ENCODE measurements at regions not wholly inside any gene's neighbourhood (a gene's known extent, or its start where the extent isn't known, plus 50 kb on each side); places are given as distances from the start of the nearest gene placed in this dataset.
A peak's percentile ranks its signal among the peaks of the same experiment; 100 is the strongest.

DNA sequence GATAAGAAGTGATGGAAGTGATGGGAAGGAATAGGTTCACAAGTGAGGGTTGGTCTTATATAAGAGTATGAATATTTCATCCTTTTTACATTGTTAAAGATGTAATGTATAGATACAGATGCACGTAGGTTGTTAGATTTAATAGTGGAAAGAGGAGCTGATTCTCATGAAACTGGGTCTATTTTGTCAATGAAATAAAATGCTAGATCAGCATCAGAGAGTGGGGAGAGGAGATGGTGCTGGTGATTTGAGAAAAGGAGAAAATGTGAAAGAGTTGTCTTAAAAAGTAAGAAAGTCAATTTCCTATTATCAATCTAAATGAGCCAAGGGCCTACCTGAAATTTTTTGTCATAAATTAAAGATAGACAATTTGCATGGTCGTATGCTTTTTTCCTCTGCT, 82.8 kb upstream of the FYN start:
- intact Hi-C loops (cut with DNase I), result no loop called here
- ATAC-seq (no peak), DNase-seq (no peak)

DNA sequence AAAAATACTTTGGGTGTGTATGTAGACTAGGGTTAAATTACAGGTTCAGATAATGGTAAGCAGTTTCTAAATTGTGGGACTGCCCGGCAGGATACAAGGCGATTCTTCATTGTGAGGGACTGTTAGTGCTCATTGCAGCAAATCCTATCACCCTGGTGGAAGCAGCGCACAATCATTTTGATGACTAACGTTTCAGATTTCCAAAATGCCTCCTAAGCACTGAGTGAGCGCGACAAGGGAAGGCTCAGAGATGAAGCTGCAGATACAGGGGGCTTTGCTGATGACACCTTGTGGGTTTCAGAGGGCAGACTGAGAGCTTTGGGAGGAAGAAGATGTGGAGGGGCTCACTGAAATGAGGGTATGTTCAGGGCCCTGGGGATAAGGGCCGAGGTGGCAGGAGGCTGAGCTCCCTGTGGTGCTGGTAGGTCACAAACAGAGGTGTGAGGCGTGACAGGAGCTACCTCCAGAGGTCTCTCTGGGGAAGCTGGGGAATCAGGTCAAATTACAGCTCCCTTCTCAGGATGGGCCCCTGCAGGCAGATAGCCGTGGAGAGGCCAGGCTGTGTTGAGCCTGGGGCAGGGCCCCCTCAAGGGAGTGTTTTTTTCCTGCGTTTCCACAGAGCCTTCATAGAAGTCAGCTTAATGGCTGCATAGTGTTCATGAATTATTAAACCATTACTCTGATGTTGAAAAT, 84.5 kb upstream of the FYN start:
- intact Hi-C loops (cut with DNase I), result no loop called here
- ATAC-seq (no peak), DNase-seq (no peak)

DNA sequence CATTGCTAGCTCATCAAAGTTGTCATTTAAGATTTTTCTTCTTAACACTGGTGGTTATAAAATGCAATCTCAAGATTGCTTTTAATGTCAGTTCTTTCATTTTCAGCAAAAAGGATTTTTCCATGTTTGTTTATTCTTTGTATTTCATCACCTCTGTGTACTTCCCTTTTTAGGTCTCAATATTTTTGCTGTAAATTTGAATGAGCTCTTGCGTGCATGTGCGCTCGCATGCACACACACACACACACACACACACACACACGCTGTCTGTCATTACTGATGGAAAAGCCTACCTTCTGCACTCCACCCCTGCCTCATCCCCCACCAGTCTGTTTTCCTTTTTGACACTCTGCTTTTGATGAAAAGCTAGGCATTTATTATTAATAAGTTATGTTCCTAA, 85.3 kb upstream of the FYN start:
- ATAC-seq (no peak), DNase-seq (no peak)
- intact Hi-C loops (cut with DNase I), result no loop called here

DNA sequence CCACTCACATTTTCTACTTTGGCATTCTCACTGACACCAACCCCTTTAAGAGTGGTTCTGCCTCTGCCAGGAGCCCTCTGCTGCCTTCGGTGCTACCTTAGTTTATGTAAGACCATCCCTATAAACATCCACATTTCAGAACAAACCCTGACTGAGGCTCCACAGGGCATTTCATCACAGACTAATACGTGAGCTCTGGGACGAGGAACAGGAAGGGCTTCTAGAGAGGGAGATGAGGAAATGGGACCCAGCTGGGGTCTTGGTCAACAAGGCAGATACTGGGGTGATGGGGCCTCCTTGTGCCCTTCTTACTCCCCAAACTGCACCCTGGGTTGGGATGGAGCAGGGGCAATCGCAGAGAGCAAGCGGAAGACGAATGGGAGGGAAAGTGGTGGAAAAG, 86.5 kb upstream of the FYN start:
- no peak for ATAC-seq
- no peak for DNase-seq
- intact Hi-C loops (cut with DNase I), result no loop called here

DNA sequence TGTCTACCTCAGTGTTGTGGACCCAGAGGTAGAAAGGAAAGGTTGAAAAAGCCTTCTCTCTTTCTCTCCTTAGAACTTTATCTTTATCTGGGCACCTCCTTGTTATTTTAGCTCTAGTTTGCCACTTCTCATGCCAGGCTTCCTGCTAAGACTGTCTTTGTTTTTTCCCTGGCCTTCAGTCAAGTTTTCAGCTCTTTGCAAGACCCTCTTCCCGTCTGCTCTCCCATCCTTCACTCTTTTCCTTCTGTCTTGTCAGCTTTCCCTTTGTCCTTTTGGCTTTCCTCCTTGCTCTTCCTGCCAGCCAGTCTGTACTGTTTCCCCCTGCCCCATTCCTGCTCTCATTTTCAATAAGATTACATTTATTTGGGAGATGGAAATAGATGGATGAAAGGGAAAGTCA, 86.8 kb upstream of the CCN6 start:
- intact Hi-C loops (cut with DNase I), result no loop called here
- no peak for DNase-seq
- ATAC-seq, result no peak

- intact Hi-C loops (cut with DNase I), result no loop called here
- no peak for DNase-seq
- no peak for ATAC-seq
These were observed 83.5 kb upstream of the CCN6 start for GRCh38 chr6:111970426-111970825.

- intact Hi-C loops (cut with DNase I), result no loop called here
- ATAC-seq (no peak), DNase-seq (no peak)
These were observed 82.6 kb upstream of the CCN6 start for GRCh38 chr6:111971181-111971841.

GRCh38 chr6:111971866-111972532, 81.9 kb upstream of the CCN6 start:
- DNase-seq, result no peak
- no peak for ATAC-seq
- intact Hi-C loops (cut with DNase I), result no loop called here

DNA sequence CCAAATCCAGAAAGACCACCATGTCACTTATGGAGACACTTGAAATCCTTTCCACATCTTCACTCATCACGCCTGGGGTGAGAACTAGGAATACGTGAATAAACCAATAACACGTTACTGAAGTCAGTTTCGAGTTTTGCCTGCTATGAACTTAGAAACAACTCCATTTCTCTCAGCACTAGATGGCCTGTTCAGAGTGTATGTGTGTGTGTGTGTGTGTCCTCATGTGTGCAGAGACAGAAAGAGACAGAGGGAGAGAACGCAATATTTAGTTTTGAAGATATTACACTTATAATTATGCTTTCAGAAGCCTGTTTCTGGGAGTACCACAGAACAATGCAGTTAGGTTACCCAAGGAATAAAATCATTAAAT, 81.2 kb upstream of the CCN6 start:
- DNase-seq (no peak), ATAC-seq (no peak)
- intact Hi-C loops (cut with DNase I), result no loop called here

- DNase-seq (peak; percentile 69), ATAC-seq (peak; percentile 83 to 95)
- intact Hi-C loops (cut with DNase I), result no loop called here
These were observed 80.7 kb upstream of the CCN6 start for GRCh38 chr6:111973118-111973761.

GRCh38 chr6:111973927-111974639, 79.8 kb upstream of the CCN6 start:
- intact Hi-C loops (cut with DNase I), result no loop called here
- no peak for DNase-seq
- peak in 1 of 2 donors; percentile 45 for ATAC-seq

DNA sequence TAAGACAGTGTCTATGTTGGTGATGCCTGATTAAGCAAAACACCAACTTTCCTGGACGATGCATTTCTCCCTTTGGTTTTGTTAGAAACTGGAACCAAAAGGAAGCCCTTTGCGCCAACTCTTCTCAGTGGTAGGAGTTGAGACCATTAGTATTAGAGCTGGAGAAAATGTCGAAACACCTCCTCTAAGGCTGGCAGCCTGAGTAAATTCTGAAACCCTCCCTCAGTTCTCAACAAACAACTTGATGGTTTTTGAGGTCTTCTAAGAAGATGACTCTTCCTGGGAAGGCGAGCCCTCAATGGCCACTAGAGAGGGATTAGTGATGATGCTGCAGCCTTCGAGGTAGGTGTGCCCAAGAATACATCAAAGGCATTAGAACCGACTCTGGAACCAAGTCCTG, 78.4 kb upstream of the CCN6 start:
- intact Hi-C loops (cut with DNase I), result no loop called here
- no peak for ATAC-seq
- DNase-seq, result no peak

DNA sequence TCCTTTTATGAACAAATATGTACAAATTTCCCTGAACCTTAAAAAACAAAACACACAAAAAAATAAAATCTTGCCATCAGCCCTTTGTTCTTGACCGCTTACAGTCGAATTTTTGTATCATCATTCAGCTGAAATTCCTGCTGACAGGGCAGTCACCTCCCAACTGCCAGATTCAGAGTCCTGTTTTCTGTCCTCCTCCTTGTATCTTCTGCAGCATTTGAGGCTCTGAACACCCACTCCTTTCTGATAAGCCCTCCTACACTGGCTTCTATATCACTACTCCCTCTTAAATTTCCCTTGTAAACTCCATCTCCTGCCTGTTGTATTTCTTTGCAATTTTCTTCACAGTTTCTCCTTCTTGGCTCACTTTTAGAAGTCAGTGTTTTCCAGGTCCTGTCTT, 77.8 kb upstream of the CCN6 start:
- no peak for ATAC-seq
- intact Hi-C loops (cut with DNase I), result no loop called here
- DNase-seq, result no peak

- ATAC-seq (no peak), DNase-seq (no peak)
- intact Hi-C loops (cut with DNase I), result no loop called here
These were observed 75.3 kb upstream of the CCN6 start for GRCh38 chr6:111978532-111979149.

DNA sequence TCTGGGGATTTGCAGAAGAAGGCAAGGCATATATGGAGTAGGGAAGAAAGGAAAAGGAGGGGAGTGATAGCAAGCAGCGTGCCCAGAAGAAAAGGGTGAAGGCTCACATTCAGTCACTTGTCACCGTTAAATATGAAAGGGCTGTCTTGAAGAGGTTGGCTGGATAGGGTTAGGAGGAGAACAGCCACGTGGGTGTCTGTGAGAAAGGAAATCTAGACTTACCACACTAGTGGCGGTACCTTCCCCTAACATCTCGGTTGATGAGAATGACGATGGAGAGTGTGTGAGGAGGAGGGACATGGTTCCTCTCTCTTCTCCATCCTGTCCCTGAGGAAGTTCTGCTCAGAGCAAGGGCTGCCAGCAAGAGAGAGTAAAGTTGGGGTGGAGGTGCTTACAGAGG, 74.3 kb upstream of the CCN6 start:
- intact Hi-C loops (cut with DNase I), result no loop called here
- DNase-seq (no peak), ATAC-seq (no peak)

- intact Hi-C loops (cut with DNase I), result no loop called here
- DNase-seq (peak; percentile 30), ATAC-seq (peak; percentile 64 to 86)
These were observed 73.8 kb upstream of the CCN6 start for GRCh38 chr6:111980143-111980542.

DNA sequence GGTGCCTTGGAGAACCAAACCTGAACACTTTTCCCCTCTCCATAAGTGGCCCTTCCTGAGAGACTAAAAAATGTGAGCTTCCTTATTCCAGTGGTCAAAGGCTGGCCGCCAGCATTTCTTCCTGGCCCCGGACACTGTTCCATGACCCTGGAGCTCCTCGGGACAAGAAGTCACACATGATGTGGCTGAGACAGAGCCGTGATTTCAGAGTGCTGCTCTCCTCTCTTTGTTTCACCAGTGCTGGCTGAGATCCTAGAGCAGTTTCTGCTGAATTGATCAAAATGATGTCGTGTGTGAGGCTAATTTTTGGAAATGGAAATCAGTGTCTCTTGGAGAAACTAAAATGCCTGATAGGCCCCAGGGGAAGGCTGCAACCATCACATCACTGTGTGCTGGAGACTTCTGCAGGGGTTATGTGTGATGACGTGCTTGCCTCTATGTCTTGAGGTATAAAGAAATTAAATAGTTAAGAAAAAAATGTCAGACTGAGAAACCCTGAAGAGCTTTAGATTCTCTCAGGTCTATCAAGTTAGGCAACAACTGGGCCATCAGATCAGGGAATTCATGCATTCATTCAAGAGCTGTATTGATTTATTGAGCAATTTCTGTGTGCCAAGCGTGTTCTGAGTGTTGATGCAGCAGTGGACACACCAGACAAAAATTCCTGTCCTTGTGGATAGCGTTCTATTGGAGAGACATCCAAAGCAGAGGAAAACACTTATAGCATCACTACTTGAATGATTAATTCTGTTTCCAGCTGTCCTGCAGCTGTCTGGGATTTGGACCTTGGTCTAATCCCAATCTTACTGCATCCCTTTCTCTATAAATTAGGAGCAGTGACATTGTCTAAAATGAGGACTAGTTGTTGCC, 72.7 kb upstream of the CCN6 start:
- ATAC-seq, result peak; percentile 61 to 73
- intact Hi-C loops (cut with DNase I), result no loop called here
- DNase-seq, result peak; percentile 26

GRCh38 chr6:111982681-111983080, 71.2 kb upstream of the CCN6 start:
- no peak for ATAC-seq
- intact Hi-C loops (cut with DNase I), result no loop called here
- no peak for DNase-seq

Data from left cardiac atrium (tissue), 4 donors.